ENCODE measurements at regions not wholly inside any gene's neighbourhood (a gene's known extent, or its start where the extent isn't known, plus 50 kb on each side); places are given as distances from the start of the nearest gene placed in this dataset.
A peak's percentile ranks its signal among the peaks of the same experiment; 100 is the strongest.

GRCh38 chr3:124243177-124243859 lies 251.4 kb upstream of the ROPN1 start:
- H3K9me3 ChIP-seq (ENCODE audit: control insufficient read depth, low read length), result no peaks in the 10 kb centered on the region
- H3K36me3 ChIP-seq (ENCODE audit: control insufficient read depth, insufficient read depth, low read length), result no peaks in the 10 kb centered on the region
- H3K27ac ChIP-seq (ENCODE audit: low read depth, low read length, severe bottlenecking), result no peak overlapping the region
- WGBS, 2 experiments (ENCODE audit: insufficient coverage in 2 of 2), result 96% methylated on average over 3 of the region's 5 CpGs
- peaks cover 7% of the 10 kb centered on the region for H3K4me1 ChIP-seq (ENCODE audit: control insufficient read depth, insufficient read depth, low read length, poor library complexity, severe bottlenecking)
- H3K4me3 ChIP-seq (ENCODE audit: extremely low read depth, insufficient read depth, low read length, poor library complexity, severe bottlenecking), result no peak overlapping the region

- H3K27ac ChIP-seq (ENCODE audit: low read depth, low read length, severe bottlenecking), result no peak overlapping the region
- H3K4me1 ChIP-seq (ENCODE audit: control insufficient read depth, insufficient read depth, low read length, poor library complexity, severe bottlenecking), result peaks cover 15% of the 10 kb centered on the region
- no peak overlapping the region for H3K4me3 ChIP-seq (ENCODE audit: extremely low read depth, insufficient read depth, low read length, poor library complexity, severe bottlenecking)
- H3K36me3 ChIP-seq (ENCODE audit: control insufficient read depth, insufficient read depth, low read length), result no peaks in the 10 kb centered on the region
- H3K9me3 ChIP-seq (ENCODE audit: control insufficient read depth, low read length), result no peaks in the 10 kb centered on the region
- no CpG with 5 or more reads among the region's 1 CpG for WGBS, 2 experiments (ENCODE audit: insufficient coverage in 2 of 2)
These were observed 254.5 kb upstream of the ROPN1 start for GRCh38 chr3:124246376-124246775.

GRCh38 chr3:124246949-124247348 lies 255.0 kb upstream of the ROPN1 start:
- Histone ChIP-seq H3K4me1 (ENCODE audit: control insufficient read depth, insufficient read depth, low read length, poor library complexity, severe bottlenecking) (peaks cover 15% of the 10 kb centered on the region), H3K27ac (ENCODE audit: low read depth, low read length, severe bottlenecking) (no peak overlapping the region), H3K4me3 (ENCODE audit: extremely low read depth, insufficient read depth, low read length, poor library complexity, severe bottlenecking) (no peak overlapping the region), H3K9me3 (ENCODE audit: control insufficient read depth, low read length) (no peaks in the 10 kb centered on the region), H3K36me3 (ENCODE audit: control insufficient read depth, insufficient read depth, low read length) (no peaks in the 10 kb centered on the region)
- WGBS, 2 experiments (ENCODE audit: insufficient coverage in 2 of 2), result 100% methylated on average over 2 of the region's 2 CpGs

GRCh38 chr3:124248471-124249028 lies 256.6 kb upstream of the ROPN1 start:
- H3K4me1 ChIP-seq (ENCODE audit: control insufficient read depth, insufficient read depth, low read length, poor library complexity, severe bottlenecking), result peaks cover 15% of the 10 kb centered on the region
- H3K36me3 ChIP-seq (ENCODE audit: control insufficient read depth, insufficient read depth, low read length), result no peaks in the 10 kb centered on the region
- peak overlapping the region; percentile 84 for H3K27ac ChIP-seq (ENCODE audit: low read depth, low read length, severe bottlenecking)
- no peak overlapping the region for H3K4me3 ChIP-seq (ENCODE audit: extremely low read depth, insufficient read depth, low read length, poor library complexity, severe bottlenecking)
- WGBS, 2 experiments (ENCODE audit: insufficient coverage in 2 of 2), result 89 to 100% methylated on average over 2 to 3 of the region's 4 CpGs
- H3K9me3 ChIP-seq (ENCODE audit: control insufficient read depth, low read length), result no peaks in the 10 kb centered on the region

- Histone ChIP-seq H3K4me3 (ENCODE audit: extremely low read depth, insufficient read depth, low read length, poor library complexity, severe bottlenecking) (no peak overlapping the region), H3K36me3 (ENCODE audit: control insufficient read depth, insufficient read depth, low read length) (no peaks in the 10 kb centered on the region), H3K27ac (ENCODE audit: low read depth, low read length, severe bottlenecking) (peak overlapping the region; percentile 84), H3K9me3 (ENCODE audit: control insufficient read depth, low read length) (no peaks in the 10 kb centered on the region), H3K4me1 (ENCODE audit: control insufficient read depth, insufficient read depth, low read length, poor library complexity, severe bottlenecking) (peaks cover 15% of the 10 kb centered on the region)
- 87 to 100% methylated on average over 1 of the region's 1 CpG for WGBS, 2 experiments (ENCODE audit: insufficient coverage in 2 of 2)
These were observed 257.1 kb upstream of the ROPN1 start for GRCh38 chr3:124249038-124249437.

- Histone ChIP-seq H3K36me3 (ENCODE audit: control insufficient read depth, insufficient read depth, low read length) (no peaks in the 10 kb centered on the region), H3K9me3 (ENCODE audit: control insufficient read depth, low read length) (no peaks in the 10 kb centered on the region), H3K4me1 (ENCODE audit: control insufficient read depth, insufficient read depth, low read length, poor library complexity, severe bottlenecking) (peaks cover 15% of the 10 kb centered on the region), H3K4me3 (ENCODE audit: extremely low read depth, insufficient read depth, low read length, poor library complexity, severe bottlenecking) (no peak overlapping the region), H3K27ac (ENCODE audit: low read depth, low read length, severe bottlenecking) (no peak overlapping the region)
- 88 to 100% methylated on average over 2 to 3 of the region's 3 CpGs for WGBS, 2 experiments (ENCODE audit: insufficient coverage in 2 of 2)
These were observed 258.1 kb upstream of the ROPN1 start for GRCh38 chr3:124250053-124250452.

- H3K27ac ChIP-seq (ENCODE audit: low read depth, low read length, severe bottlenecking), result no peak overlapping the region
- H3K9me3 ChIP-seq (ENCODE audit: control insufficient read depth, low read length), result no peaks in the 10 kb centered on the region
- no peaks in the 10 kb centered on the region for H3K36me3 ChIP-seq (ENCODE audit: control insufficient read depth, insufficient read depth, low read length)
- 100% methylated on average over 1 of the region's 1 CpG; no CpG with 5 or more reads in 1 of the 2 experiments for WGBS, 2 experiments (ENCODE audit: insufficient coverage in 2 of 2)
- no peak overlapping the region for H3K4me3 ChIP-seq (ENCODE audit: extremely low read depth, insufficient read depth, low read length, poor library complexity, severe bottlenecking)
- H3K4me1 ChIP-seq (ENCODE audit: control insufficient read depth, insufficient read depth, low read length, poor library complexity, severe bottlenecking), result peaks cover 32% of the 10 kb centered on the region
These were observed 264.2 kb upstream of the ROPN1 start for GRCh38 chr3:124256156-124256555.

GRCh38 chr3:124256599-124256998 lies 264.7 kb upstream of the ROPN1 start:
- 91 to 100% methylated on average over 2 of the region's 4 CpGs for WGBS, 2 experiments (ENCODE audit: insufficient coverage in 2 of 2)
- Histone ChIP-seq H3K4me1 (ENCODE audit: control insufficient read depth, insufficient read depth, low read length, poor library complexity, severe bottlenecking) (peaks cover 36% of the 10 kb centered on the region), H3K36me3 (ENCODE audit: control insufficient read depth, insufficient read depth, low read length) (no peaks in the 10 kb centered on the region), H3K9me3 (ENCODE audit: control insufficient read depth, low read length) (no peaks in the 10 kb centered on the region), H3K4me3 (ENCODE audit: extremely low read depth, insufficient read depth, low read length, poor library complexity, severe bottlenecking) (no peak overlapping the region), H3K27ac (ENCODE audit: low read depth, low read length, severe bottlenecking) (no peak overlapping the region)

- 0% methylated on average over 1 of the region's 1 CpG; no CpG with 5 or more reads in 1 of the 2 experiments for WGBS, 2 experiments (ENCODE audit: insufficient coverage in 2 of 2)
These were observed 265.5 kb upstream of the ROPN1 start for GRCh38 chr3:124257336-124257864.

GRCh38 chr3:124258057-124258500 lies 266.2 kb upstream of the ROPN1 start:
- peaks cover 45% of the 10 kb centered on the region for H3K4me1 ChIP-seq (ENCODE audit: control insufficient read depth, insufficient read depth, low read length, poor library complexity, severe bottlenecking)
- no peaks in the 10 kb centered on the region for H3K9me3 ChIP-seq (ENCODE audit: control insufficient read depth, low read length)
- WGBS, 2 experiments (ENCODE audit: insufficient coverage in 2 of 2), result 45 to 50% methylated on average over 3 of the region's 3 CpGs
- peak overlapping the region; percentile 68 for H3K27ac ChIP-seq (ENCODE audit: low read depth, low read length, severe bottlenecking)
- no peaks in the 10 kb centered on the region for H3K36me3 ChIP-seq (ENCODE audit: control insufficient read depth, insufficient read depth, low read length)
- H3K4me3 ChIP-seq (ENCODE audit: extremely low read depth, insufficient read depth, low read length, poor library complexity, severe bottlenecking), result no peak overlapping the region

More at GRCh38 chr3:124257336-124257864, 265.5 kb upstream of the ROPN1 start:
- peak overlapping the region; percentile 19 for H3K27ac ChIP-seq (ENCODE audit: low read depth, low read length, severe bottlenecking)
- H3K36me3 ChIP-seq (ENCODE audit: control insufficient read depth, insufficient read depth, low read length), result no peaks in the 10 kb centered on the region
- H3K4me1 ChIP-seq (ENCODE audit: control insufficient read depth, insufficient read depth, low read length, poor library complexity, severe bottlenecking), result peaks cover 40% of the 10 kb centered on the region
- H3K9me3 ChIP-seq (ENCODE audit: control insufficient read depth, low read length), result no peaks in the 10 kb centered on the region
- H3K4me3 ChIP-seq (ENCODE audit: extremely low read depth, insufficient read depth, low read length, poor library complexity, severe bottlenecking), result no peak overlapping the region

Data from mesodermal cell (in vitro differentiated cells).